GM21423 (cell line): ENCODE measurements at regions not wholly inside any gene's neighbourhood (a gene's known extent, or its start where the extent isn't known, plus 50 kb on each side); places are given as distances from the start of the nearest gene placed in this dataset.

Experiments used
- ATAC-seq: cut with Tn5 transposase; IDR thresholded peaks from one replicate; pipeline ENCODE4 v1.9.1; 2021; ENCODE audit warnings: mild to moderate bottlenecking, moderate library complexity; ENCODE audit not compliant: unreplicated experiment

DNA sequence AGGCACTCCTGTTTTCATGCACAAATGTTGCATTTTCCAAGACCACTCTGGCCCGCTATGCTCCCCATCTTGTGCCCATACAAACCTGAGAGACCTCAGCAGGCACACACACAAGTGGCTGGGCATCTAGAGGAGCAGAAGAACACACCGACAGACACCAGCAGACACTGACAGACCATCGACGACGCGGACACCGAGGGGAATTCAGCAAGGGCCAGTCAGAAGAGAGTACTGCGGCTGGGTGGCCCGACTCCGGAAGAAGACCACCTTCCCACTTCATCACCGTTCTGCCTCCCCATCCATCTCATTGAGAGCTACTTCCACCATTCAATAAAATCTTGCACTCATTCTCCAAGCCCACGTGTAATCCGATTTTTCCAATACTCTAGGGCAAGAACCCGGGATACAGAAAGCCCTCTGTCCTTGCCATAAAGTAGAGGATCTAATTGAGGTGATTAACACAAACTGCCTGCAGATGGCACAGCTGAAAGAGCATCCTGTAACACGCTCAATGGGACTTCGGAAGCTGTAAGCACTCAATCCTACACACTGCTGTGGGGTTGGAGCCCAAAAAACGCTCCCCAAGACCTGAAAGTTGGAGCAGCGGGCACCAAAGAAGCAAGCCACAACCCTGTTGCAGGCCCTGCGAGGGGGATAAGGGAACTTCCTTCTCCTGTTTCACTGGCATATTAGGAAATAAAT is 780.9 kb downstream of the ARAP2 start:
- ATAC-seq, result no peak

DNA sequence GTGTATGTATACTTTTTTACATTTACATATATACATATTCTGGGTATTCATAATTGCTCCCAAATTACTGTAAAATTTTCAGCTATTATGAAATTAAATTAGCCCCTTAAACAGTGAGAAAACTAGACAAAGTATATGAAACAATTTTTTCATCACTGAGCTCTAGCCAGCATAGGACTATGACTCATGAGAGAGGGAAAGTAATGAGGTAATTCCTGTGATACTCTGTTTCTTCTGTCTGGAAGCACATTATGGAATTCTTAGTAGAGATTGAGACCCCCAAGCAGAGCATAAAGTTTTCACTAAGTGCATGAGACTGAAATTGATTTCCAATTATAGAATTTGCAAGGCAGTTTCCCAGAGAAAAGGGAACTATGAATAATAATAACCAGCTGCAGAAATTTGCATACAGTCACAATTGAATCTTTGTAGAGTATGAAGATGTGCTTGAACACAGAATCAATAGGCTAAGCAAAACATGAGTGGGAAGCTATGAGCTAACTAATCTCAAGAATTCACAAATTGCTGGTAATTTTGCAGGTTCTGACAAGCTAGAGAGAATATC is 779.3 kb downstream of the ARAP2 start:
- ATAC-seq, result no peak

DNA sequence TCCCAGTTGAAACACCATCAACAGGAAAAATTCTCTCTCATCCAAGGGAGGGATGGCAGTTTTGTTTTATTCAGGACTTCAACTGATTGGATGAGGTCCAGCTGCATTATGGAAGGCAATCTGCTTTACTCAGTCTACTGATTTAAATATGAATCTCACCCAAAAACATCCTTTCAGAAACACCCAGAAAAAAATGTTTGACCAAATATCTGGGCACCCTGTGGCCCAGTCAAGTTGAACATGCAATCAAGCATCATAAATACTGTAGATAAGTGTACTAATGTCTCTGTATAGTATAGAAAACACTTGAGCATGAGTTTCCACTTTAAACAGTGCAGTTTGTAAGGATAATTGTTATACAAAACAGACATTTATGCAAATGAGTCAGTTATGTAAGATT is 753.2 kb downstream of the ARAP2 start:
- no peak for ATAC-seq

DNA sequence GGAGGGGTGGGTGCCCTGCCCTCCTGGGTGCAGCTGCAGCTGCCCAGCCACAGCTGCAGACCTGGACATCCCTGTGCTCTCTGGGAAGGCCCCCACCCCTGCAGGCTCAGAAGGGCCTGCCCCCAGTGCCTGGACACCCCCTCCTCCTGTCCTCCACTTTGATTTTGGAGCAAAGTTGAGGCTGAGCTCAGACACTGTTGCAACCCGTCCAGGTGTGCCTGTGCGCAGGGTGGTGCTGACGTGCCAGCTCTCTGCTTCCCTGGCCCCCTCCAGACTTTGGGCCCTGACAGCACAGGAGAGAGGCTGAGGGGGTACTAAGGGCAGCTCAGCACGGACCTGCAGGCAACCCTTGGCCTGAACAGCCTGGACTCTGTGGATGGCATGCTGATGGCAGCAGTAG is 750.3 kb downstream of the ARAP2 start:
- ATAC-seq, result no peak

DNA sequence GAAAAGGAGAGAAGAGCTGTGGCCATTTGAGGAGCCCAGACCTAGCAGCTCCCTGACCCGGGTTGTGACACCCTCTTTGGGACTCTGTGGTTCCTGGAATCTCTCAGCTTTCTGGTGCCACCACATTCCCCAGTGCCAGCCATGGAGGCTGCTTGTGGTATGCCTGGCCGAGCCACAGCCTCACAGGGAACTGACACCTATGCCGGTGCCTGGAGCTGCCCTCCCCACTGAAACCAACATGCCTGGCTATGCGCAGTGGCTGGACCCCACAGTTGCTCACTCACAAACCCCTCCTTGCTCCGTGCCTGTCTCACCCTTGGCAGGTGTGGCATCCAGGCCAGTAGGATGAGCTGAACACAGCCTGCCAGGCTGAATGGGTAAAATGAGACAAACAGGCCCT is 749.4 kb downstream of the ARAP2 start:
- no peak for ATAC-seq

DNA sequence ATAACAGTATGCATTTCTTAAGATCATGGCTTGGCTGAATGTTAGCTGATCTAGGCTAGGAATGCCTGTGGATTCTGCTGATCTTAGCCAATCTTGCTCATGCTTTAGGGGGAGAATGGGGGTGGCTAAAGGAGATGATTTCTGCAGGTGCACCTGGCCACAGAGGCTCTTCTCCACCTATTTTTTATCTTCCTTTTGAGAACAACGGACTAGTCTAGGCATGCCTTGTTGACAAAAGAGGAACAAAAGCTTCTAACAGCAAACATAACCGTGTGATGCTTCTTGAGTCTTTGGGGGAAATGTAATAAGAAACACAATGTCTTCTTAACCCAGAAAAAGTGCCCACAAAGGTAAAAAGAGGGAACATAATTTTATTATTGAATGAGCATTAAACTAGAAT is 743.5 kb downstream of the ARAP2 start:
- ATAC-seq, result no peak

DNA sequence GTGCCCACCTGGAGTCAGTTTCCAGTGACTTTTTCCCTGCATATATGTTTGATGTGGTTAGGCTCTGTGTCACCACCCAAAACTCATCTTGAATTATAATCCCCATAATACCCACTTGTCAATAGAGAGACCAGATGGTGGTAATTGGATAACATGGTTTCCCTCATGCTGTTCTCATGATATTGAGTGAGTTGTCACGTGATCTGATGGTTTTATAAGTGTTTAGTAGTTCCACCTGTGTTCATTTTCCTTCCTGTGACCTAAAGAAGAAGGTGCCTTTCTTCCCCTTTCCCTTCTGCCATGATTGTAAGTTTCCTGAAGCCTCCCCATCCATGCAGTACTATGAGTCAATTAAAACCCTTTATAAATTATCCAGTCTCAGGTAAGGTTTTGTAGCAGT is 740.9 kb downstream of the ARAP2 start:
- no peak for ATAC-seq

DNA sequence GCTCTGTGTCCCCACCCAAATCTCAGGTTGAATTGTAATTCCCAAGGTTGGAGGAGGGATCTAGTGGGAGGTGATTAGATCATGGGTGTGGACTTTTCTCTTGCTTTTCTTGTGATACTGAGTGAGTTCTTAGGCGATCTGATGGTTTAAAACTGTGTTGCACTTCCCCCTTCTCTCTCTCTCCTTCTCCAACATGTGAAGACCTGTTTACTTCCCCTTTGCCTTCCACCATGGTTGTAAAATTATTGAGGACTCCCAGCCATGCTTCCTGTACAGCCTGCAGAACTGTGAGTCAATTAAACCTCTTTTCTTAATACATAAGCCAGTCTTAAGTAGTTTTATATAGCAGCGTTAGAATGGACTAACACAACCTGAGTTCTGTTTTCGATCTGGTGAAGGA is 738.2 kb downstream of the ARAP2 start:
- ATAC-seq, result no peak

DNA sequence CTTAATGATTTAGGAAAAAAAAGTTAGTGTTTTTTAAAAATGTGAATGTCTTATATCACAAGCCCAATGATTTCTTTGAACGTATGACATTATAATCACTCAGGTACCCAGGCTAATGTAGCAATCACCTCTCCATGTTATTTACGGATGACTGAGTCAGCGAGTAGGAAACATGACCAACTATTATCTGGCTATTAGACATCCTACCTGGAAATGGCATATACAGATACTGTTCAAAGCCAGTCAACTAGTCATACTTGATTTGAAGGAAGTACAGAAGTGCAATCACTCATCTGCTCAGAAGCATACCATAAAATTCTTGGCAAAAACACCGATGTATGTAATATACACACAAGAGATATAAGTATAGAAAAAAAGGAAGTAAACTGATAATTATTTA is 732.5 kb downstream of the ARAP2 start:
- no peak for ATAC-seq

DNA sequence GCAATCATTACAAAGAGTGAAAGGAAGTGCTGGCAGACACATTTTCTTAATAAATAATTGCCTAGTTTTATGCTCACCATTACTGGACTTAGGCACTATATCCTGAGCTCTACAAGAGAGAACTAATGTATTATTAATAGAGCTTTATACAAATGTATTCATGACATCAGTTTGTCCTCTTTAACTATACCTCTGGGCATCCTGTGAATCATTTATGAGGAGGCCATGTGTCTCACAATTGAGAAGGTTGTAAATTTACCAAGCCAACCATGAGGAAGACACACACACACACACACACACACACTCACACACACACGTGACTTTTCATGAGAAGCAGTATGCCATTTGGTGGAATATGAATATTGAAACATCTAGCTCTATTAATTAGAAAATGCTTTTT is 728.2 kb downstream of the ARAP2 start:
- no peak for ATAC-seq

DNA sequence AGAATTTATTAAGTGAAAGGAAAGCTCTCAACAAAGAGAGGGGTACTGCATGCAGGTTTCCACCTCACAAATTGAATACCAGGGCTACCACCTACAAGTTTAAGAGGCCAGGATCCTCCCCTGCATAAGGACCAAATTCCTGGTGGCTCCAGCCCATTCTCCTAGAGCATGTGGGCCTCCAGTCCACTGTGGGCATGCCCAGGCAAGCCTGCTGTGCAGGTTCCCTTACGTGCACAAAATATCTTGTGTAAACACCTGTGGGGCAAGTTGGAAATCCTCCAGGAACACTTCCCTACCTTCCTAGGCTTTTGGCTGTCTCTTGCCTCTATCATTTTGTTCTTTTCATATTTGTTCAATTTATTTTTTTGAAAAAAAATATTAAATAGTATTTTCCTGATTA is 724.3 kb downstream of the ARAP2 start:
- ATAC-seq, result no peak

DNA sequence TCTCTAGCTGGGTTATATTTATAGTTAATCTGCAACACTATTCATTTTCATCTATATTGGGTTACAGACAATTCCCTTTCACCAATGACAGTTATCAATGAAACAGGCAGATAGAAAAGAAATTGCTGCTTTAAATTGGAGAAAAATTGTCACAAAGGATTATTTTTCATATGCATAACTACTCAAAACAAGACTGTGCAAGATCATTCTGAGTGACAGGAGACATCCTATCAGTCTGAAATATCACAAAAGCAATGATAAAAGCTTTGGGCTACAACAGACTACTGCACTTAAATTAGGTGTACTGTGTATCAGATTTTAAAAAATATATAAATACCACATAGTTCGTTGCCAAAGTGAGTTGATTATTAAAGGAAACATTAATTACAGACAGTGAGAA is 722.6 kb downstream of the ARAP2 start:
- no peak for ATAC-seq

DNA sequence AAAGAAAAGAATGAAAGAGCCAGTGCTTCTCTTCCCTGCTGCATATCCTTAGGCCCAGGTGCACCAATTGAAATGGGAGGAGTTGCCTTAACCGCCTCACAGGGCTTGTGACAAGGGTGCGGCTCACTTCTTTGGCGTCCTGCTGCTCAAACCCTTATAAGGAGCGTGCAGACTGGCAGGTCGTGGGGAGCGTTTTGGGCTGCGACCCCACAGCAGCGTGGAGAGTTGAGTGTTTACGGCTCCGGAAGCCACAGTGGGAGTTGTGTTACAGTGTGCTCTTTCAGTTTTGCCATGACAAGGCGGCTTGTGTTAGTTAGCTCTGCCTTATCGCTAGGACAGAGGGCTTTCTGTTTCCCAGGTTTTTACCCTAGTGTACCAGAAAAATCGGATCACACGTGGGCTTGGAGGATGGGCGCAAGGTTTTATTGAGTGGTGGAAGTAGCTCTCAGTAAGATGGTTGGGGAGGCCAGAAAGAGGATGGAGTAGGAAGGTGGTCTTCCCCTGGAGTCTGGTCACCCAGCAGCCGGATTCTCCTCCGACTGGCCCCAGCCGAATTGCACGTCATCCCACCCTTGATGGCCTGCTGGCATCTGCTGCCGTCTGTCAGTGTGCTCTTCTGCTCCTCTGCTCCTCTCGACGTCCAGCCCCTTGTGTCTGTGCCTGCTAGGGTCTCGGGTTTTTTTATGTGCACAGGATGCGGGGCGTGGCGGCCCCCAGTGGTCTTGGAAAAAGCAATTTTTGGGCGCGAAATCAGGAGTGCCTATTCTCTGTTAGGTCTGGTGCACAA is 718.9 kb downstream of the ARAP2 start:
- ATAC-seq, result no peak

DNA sequence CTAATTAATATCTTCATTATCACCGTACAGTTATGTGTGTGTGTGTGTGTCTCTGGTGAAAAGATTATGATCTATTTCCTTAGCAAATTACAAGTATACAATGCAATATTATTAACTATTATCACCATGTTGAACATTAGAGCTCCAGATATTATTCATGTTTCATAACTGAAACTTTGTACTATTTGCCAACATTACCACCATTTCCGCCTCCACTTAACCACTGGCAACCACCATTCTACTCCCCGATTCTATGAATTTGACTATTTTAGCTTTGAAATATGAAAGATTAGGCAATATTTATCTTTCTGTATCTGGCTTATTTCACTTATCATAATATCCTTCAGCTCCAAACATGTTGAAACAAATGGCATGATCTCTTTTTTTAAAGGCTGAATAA is 717.9 kb downstream of the ARAP2 start:
- ATAC-seq, result no peak

DNA sequence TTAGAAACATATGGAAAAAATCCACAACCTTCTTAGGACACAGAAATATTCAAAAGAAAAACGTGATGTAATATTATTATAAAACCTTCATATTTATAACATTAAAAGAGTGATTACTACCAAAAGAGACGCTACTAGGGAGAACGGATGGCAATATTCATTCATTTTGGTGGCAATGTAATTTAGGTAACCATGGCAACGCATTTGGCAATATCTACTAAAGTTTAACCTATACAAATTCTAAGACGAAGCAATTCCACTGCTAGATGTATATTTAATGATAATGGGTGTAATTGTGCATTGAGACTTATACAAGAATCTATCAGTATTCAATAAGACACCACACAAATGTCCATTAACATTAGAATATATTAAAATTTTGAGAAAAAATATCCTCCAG is 709.4 kb downstream of the ARAP2 start:
- ATAC-seq, result no peak

DNA sequence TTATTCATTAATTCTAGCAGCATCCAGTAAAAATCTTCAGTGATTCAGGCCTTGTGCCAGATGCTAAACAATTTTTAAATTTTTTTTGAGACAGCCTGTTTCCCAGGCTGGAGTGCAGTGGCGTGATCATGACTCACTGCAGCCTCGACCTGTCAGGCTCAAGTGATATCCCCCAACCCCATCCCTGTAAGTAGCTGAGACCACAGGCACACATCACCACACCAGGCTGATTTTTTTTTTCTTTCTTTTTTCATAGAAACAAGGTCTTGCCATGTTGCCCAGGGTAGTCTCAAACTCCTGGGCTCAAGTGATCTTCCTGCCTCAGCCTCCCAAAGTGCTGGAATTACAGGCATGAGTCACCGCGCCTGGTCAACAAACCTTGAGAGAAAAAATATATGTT is 705.5 kb downstream of the ARAP2 start:
- ATAC-seq, result no peak

DNA sequence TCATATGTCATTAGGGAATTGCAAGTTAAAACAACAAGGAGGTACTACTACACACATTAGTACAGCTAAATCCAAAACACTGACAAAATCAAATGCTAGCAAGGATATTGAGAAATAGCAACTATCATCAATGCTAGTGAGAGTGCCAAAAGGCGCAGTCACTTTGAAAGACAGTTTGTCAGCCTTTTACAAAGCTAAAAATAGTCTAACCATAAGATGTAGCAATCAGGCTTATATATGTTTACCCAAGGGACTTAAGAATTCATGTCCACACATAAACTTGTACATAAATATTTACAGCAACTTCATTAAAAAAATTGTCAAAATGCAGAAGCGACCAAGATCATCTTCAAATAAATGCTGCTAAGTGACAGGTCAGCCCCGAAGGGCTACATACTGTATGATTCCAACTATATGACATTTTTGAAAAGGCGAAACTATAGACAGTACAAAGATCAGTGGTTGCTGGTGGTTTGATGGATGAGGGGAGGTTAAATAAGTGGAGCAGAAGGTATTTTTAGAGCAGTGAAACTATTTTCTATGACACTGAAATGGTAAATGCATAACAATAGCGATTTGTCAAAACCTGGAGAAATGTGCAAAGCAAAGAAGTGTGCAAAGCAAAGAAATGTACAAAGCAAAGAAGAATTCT is 704.8 kb downstream of the ARAP2 start:
- ATAC-seq, result no peak

DNA sequence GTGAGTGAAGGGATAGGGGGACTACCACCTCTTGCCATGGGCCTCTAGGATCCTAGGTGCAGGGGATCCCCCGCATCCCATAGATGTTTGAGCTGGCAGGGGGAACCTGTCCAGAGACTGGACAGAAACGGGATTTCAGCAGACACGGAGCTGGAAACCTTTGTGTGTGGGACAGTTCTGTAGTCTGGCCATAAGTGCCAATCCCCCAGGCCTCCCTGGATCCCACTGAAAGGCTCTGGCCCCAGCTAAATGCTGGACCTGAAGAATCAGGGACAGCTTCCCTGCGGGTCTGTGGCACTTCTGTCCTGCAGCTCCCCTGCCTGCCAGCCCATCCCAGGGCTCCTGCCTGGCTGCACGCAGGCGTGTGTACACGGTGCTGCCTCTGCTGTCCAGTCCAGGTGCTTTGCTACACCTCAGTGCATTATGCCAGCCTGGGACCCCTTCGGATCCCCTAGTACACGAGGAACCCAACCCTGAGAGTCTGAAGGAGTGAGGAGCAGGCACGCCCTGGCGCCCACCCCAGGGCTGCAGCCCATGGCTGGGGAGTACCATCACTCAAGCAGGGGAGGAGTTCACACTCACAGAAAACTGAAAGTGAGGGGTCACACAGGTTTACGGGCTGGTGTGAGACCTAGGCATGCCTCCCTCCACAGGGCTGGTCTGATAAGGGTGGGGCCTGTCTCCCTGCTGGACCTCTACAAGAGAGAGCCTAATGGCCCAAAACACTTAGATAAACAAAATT is 703.0 kb downstream of the ARAP2 start:
- no peak for ATAC-seq

DNA sequence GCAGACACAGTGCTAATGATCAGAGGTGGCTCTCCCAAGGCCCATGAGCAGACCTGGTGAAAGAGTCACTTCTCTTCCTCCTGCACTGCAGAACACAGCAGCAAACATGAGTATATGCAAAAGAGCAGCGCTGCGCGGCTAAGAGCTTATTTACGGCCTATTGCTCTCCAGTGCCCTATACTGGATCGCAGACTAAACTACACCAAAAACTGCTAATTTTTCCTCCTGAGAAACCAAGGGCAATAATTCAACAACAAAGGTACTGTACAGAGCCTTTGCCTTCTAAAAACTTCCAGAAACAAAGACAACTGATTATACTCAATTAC is 702.5 kb downstream of the ARAP2 start:
- ATAC-seq, result no peak

DNA sequence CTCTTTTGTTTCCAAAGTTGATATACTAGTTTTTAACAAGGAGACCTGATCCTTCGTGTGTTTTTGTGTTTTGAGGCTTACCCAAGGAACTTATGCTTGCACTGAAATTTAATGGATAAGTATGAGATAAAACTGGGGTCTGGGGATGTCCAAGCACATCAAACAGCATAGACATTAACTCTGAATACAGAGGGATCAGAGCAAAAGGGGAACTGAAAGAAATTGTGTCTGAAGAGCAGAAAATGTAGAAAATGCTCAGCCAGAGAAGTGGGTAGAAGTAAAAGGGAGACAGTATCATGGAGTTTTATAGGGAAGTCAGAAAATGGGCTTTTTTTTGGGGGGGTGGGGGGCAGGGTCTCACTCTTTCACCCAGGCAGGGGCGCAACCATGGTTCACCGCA is 695.4 kb downstream of the ARAP2 start:
- ATAC-seq, result no peak

DNA sequence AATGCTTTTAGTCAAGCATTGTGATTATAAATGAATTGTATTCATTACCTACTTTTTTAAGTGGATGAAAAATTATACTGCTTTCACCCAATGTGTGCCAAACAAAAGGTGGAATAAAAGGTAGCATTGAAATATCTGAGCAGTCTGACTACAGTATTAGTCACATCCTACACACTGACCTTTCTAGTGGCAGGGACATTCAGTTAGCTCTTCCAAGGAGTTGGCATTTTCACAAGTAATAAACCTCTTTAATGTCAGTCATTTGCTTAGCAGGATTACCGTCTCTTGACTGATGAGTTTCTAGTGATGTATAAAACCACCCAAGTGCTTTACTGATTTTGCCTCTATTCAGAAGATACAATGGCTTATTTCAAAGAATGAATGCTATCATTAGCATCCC is 687.9 kb downstream of the ARAP2 start:
- ATAC-seq, result no peak
